ENCODE measurements at regions not wholly inside any gene's neighbourhood (a gene's known extent, or its start where the extent isn't known, plus 50 kb on each side); places are given as distances from the start of the nearest gene placed in this dataset.

DNA sequence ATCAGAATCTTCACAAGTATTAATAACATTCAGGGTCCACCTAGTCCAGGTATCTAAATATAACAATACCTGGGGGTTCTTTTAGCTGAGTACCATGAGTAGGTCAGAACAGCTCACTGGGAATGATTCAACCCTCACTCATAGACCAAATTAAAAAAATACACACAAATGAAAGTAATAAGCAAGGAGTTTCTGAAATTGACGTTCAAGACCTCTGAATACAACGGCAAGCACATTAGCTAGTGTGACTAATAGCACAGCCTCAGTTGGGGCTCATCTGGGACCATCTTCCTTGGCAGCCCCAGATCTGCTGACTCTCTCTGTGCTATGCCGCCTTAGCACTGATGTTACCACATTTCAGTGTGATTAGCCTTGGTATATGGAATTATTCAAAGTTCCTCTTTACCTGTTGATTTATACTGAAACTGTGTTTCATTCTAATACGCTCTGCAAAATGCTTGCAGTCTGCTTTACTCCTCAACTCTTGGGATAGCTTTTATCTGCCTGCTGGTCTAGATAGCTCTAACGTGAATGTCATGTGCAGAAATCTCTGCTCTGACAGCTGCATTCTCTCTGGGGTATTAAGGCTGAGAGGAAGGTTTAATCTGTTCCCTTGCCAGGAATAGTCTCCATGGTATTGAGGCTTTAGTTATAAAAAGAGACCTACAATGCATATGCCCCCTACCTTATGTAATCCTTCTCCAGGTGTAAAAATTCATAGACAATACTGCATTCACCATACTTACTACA lies 153.3 kb downstream of the METTL4 start:
- ChIA-PET CTCF (interaction anchor here (1.4 kb wide), 1 partner anchor 11 kb away, joined by 5 read pairs; no protein-coding TSS in a partner anchor), POLR2A (interaction anchor here (0.6 kb wide), 1 partner anchor 34 kb away, joined by 3 read pairs; no protein-coding TSS in a partner anchor)
- H3K4me1 ChIP-seq (ENCODE audit: control extremely low read depth in 1 of 4, control insufficient read depth in 4 of 4, insufficient read depth in 4 of 4, low read length in 3 of 4) = no peaks in the 10 kb centered on the region
- no peak overlapping the region for H3K27ac ChIP-seq (ENCODE audit: insufficient read depth in 1 of 2, low read depth in 1 of 2, low read length in 2 of 2, poor library complexity in 1 of 2, severe bottlenecking in 2 of 2)
- H3K27me3 ChIP-seq (replicated peaks in 2 of 5; ENCODE audit: control insufficient read depth in 4 of 5, insufficient read depth in 5 of 5, low read length in 4 of 5) = peaks cover 0 to 2% (median 0%) of the 10 kb centered on the region in 5 experiments
- H3K36me3 ChIP-seq (ENCODE audit: control insufficient read depth in 4 of 4, insufficient read depth in 4 of 4, low read length in 3 of 4) = no peaks in the 10 kb centered on the region
- 73% methylated on average over 4 of the region's 5 CpGs for WGBS (ENCODE audit: insufficient coverage)
- H3K9me3 ChIP-seq (ENCODE audit: control extremely low read depth in 1 of 5, control insufficient read depth in 4 of 5, insufficient read depth in 2 of 5, low read depth in 1 of 5, low read length in 4 of 5) = no peaks in the 10 kb centered on the region
- H3K4me3 ChIP-seq (ENCODE audit: control insufficient read depth in 1 of 7, extremely low read depth in 1 of 7, insufficient read depth in 4 of 7, low read depth in 2 of 7, low read length in 6 of 7) = no peak overlapping the region
- no peak for DNase-seq

DNA sequence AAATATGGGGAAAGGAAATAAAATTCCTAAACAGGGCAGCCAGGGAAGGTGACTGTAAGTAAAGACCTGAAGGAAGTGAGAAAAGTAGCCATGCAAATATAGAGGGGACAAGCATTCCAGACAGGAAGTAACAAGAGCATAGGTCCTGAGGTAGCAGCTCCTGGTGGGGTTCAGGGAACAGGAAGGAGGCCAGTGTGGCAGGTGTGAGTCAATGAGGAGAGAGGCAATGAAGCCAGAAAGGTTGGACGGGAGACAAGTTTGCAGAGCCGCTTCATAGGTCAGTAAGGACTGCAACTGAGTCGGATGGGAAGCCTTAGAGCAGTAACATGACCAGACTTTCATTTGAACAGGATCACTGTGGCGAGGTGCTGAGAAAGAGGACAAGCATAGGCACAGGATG lies 150.9 kb downstream of the METTL4 start:
- Histone ChIP-seq H3K9me3 (ENCODE audit: control extremely low read depth in 1 of 5, control insufficient read depth in 4 of 5, insufficient read depth in 2 of 5, low read depth in 1 of 5, low read length in 4 of 5) (no peaks in the 10 kb centered on the region), H3K4me1 (ENCODE audit: control extremely low read depth in 1 of 4, control insufficient read depth in 4 of 4, insufficient read depth in 4 of 4, low read length in 3 of 4) (no peaks in the 10 kb centered on the region), H3K36me3 (ENCODE audit: control insufficient read depth in 4 of 4, insufficient read depth in 4 of 4, low read length in 3 of 4) (no peaks in the 10 kb centered on the region), H3K27me3 (replicated peaks in 2 of 5; ENCODE audit: control insufficient read depth in 4 of 5, insufficient read depth in 5 of 5, low read length in 4 of 5) (peaks cover 0 to 2% (median 0%) of the 10 kb centered on the region in 5 experiments), H3K27ac (ENCODE audit: insufficient read depth in 1 of 2, low read depth in 1 of 2, low read length in 2 of 2, poor library complexity in 1 of 2, severe bottlenecking in 2 of 2) (no peak overlapping the region), H3K4me3 (ENCODE audit: control insufficient read depth in 1 of 7, extremely low read depth in 1 of 7, insufficient read depth in 4 of 7, low read depth in 2 of 7, low read length in 6 of 7) (no peak overlapping the region)
- ChIA-PET POLR2A (no interaction called here), CTCF (interaction anchor here (1.1 kb wide), 1 partner anchor 23 kb away, joined by 4 read pairs; no protein-coding TSS in a partner anchor)
- 92% methylated on average over 4 of the region's 4 CpGs for WGBS (ENCODE audit: insufficient coverage)
- DNase-seq = no peak

DNA sequence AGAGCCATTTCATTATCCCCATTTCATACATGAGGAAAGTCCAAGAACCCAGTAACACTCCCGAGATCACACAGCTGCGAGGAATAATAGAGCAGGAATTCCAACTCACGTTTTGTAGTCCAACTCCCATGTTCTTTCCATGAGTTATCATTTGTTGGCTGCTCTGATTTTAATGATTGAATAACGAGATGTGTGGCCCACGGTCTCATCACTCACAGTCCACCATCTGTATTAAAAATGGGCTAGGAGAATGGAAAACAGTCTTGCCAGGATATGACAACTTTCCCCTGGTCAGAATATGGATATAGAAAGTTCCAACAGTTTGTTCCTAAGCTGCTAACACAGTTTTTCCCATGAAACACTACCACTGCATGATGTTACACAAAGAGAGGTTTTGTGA lies 147.5 kb downstream of the METTL4 start:
- Histone ChIP-seq H3K36me3 (ENCODE audit: control insufficient read depth in 4 of 4, insufficient read depth in 4 of 4, low read length in 3 of 4) (no peaks in the 10 kb centered on the region), H3K4me3 (ENCODE audit: control insufficient read depth in 1 of 7, extremely low read depth in 1 of 7, insufficient read depth in 4 of 7, low read depth in 2 of 7, low read length in 6 of 7) (no peak overlapping the region), H3K9me3 (ENCODE audit: control extremely low read depth in 1 of 5, control insufficient read depth in 4 of 5, insufficient read depth in 2 of 5, low read depth in 1 of 5, low read length in 4 of 5) (peaks cover 0 to 3% (median 0%) of the 10 kb centered on the region in 5 experiments), H3K27me3 (replicated peaks in 2 of 5; ENCODE audit: control insufficient read depth in 4 of 5, insufficient read depth in 5 of 5, low read length in 4 of 5) (peaks cover 0 to 2% (median 0%) of the 10 kb centered on the region in 5 experiments), H3K27ac (ENCODE audit: insufficient read depth in 1 of 2, low read depth in 1 of 2, low read length in 2 of 2, poor library complexity in 1 of 2, severe bottlenecking in 2 of 2) (no peak overlapping the region), H3K4me1 (ENCODE audit: control extremely low read depth in 1 of 4, control insufficient read depth in 4 of 4, insufficient read depth in 4 of 4, low read length in 3 of 4) (no peaks in the 10 kb centered on the region)
- WGBS (ENCODE audit: insufficient coverage) = 100% methylated on average over 1 of the region's 5 CpGs
- ChIA-PET CTCF (no interaction called here), POLR2A (no interaction called here)
- DNase-seq = no peak

DNA sequence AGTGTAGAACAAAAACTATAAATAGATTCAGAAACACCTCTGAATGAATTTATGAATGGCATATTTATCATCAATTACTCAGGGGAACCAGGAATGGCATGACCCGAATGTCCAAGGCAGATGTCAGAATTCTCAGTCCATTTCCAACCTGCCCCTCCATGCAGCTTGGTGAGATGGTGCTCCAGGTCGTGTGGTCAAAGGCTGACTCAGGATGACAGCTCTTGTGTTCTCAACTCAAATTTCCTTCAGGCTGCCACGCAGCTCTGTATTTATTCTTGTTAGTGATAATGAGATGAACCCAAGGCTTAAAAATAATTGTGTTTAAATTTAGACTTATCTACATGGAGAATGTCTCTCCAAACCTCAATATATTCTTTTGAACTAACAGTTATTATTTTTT lies 146.9 kb downstream of the METTL4 start:
- CTCF ChIA-PET = no interaction called here
- no peaks in the 10 kb centered on the region for H3K4me1 ChIP-seq (ENCODE audit: control extremely low read depth in 1 of 4, control insufficient read depth in 4 of 4, insufficient read depth in 4 of 4, low read length in 3 of 4)
- H3K27ac ChIP-seq (ENCODE audit: insufficient read depth in 1 of 2, low read depth in 1 of 2, low read length in 2 of 2, poor library complexity in 1 of 2, severe bottlenecking in 2 of 2) = no peak overlapping the region
- H3K36me3 ChIP-seq (ENCODE audit: control insufficient read depth in 4 of 4, insufficient read depth in 4 of 4, low read length in 3 of 4) = no peaks in the 10 kb centered on the region
- no peak for DNase-seq
- H3K27me3 ChIP-seq (replicated peaks in 2 of 5; ENCODE audit: control insufficient read depth in 4 of 5, insufficient read depth in 5 of 5, low read length in 4 of 5) = peaks cover 0 to 2% (median 0%) of the 10 kb centered on the region in 5 experiments
- WGBS (ENCODE audit: insufficient coverage) = 70% methylated on average over 2 of the region's 3 CpGs
- H3K4me3 ChIP-seq (ENCODE audit: control insufficient read depth in 1 of 7, extremely low read depth in 1 of 7, insufficient read depth in 4 of 7, low read depth in 2 of 7, low read length in 6 of 7) = no peak overlapping the region
- POLR2A ChIA-PET = no interaction called here
- H3K9me3 ChIP-seq (ENCODE audit: control extremely low read depth in 1 of 5, control insufficient read depth in 4 of 5, insufficient read depth in 2 of 5, low read depth in 1 of 5, low read length in 4 of 5) = peaks cover 0 to 3% (median 0%) of the 10 kb centered on the region in 5 experiments

DNA sequence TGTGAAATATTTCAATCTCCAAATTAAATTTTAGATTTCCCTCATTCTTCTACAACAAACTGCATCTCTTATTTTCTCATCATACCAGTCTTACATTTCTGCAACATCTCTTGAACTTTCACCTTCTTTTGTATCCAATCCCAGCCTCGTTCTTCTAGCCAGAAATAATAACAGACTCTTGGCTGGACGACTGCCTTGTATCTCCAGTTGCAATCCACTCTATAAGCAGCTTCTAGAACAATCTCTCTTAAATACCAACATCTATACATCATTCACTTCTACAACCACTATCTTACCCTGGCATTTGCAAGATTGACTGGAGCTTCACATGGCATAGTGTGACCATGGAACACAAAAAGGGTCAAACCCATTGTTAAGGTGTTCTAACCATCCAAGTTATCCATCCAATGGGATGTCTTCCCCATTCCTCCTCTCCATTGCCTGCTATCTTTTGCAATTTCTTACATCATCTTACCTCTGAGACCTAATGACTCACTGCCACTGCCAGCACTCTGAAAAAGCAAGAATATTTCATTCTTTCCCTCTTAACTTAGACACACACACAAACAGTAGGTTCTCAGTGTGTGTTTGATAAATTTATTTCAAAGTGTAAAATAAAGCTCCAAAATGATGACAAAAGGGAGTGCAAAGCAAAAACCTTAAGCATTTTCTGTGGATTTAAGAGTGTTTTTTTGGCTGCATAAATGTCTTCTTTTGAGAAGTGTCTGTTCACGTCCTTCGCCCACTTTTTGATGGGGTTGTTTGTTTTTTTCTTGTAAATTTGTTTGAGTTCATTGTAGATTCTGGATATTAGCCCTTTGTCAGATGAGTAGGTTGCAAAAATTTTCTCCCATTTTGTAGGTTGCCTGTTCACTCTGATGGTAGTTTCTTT lies 145.6 kb downstream of the METTL4 start:
- Histone ChIP-seq H3K4me1 (ENCODE audit: control extremely low read depth in 1 of 4, control insufficient read depth in 4 of 4, insufficient read depth in 4 of 4, low read length in 3 of 4) (no peaks in the 10 kb centered on the region), H3K36me3 (ENCODE audit: control insufficient read depth in 4 of 4, insufficient read depth in 4 of 4, low read length in 3 of 4) (no peaks in the 10 kb centered on the region), H3K27ac (ENCODE audit: insufficient read depth in 1 of 2, low read depth in 1 of 2, low read length in 2 of 2, poor library complexity in 1 of 2, severe bottlenecking in 2 of 2) (no peak overlapping the region), H3K9me3 (ENCODE audit: control extremely low read depth in 1 of 5, control insufficient read depth in 4 of 5, insufficient read depth in 2 of 5, low read depth in 1 of 5, low read length in 4 of 5) (peaks cover 0 to 6% (median 4%) of the 10 kb centered on the region in 5 experiments), H3K27me3 (replicated peaks in 2 of 5; ENCODE audit: control insufficient read depth in 4 of 5, insufficient read depth in 5 of 5, low read length in 4 of 5) (no peaks in the 10 kb centered on the region), H3K4me3 (ENCODE audit: control insufficient read depth in 1 of 7, extremely low read depth in 1 of 7, insufficient read depth in 4 of 7, low read depth in 2 of 7, low read length in 6 of 7) (no peak overlapping the region)
- 33% methylated on average over 1 of the region's 4 CpGs for WGBS (ENCODE audit: insufficient coverage)
- POLR2A ChIA-PET = no interaction called here
- CTCF ChIA-PET = no interaction called here
- DNase-seq = no peak

DNA sequence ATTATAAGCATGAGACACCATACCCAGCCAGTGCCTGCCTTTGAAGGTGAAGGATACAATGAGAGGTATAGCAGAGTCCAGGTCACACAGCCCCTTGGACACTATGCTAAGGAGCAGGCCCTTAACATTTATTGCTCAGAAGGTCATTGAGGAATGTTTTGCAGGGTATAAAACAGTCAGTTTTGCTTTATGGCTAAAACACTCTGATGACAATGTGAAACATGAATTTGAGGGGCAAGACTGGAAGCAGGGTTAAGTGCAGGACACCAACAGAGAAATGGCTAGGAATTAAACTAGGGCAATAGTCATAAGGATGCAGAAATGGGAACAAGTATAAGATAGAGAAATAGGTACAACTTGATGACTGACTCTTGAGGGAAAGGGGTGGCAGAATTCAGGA lies 141.1 kb downstream of the METTL4 start:
- POLR2A ChIA-PET = no interaction called here
- CTCF ChIA-PET = no interaction called here
- no peak overlapping the region for H3K4me3 ChIP-seq (ENCODE audit: control insufficient read depth in 1 of 7, extremely low read depth in 1 of 7, insufficient read depth in 4 of 7, low read depth in 2 of 7, low read length in 6 of 7)
- H3K4me1 ChIP-seq (ENCODE audit: control extremely low read depth in 1 of 4, control insufficient read depth in 4 of 4, insufficient read depth in 4 of 4, low read length in 3 of 4) = no peaks in the 10 kb centered on the region
- H3K27me3 ChIP-seq (replicated peaks in 2 of 5; ENCODE audit: control insufficient read depth in 4 of 5, insufficient read depth in 5 of 5, low read length in 4 of 5) = no peaks in the 10 kb centered on the region
- H3K36me3 ChIP-seq (ENCODE audit: control insufficient read depth in 4 of 4, insufficient read depth in 4 of 4, low read length in 3 of 4) = no peaks in the 10 kb centered on the region
- H3K27ac ChIP-seq (ENCODE audit: insufficient read depth in 1 of 2, low read depth in 1 of 2, low read length in 2 of 2, poor library complexity in 1 of 2, severe bottlenecking in 2 of 2) = no peak overlapping the region
- DNase-seq = no peak
- peaks cover 0 to 6% (median 4%) of the 10 kb centered on the region in 5 experiments for H3K9me3 ChIP-seq (ENCODE audit: control extremely low read depth in 1 of 5, control insufficient read depth in 4 of 5, insufficient read depth in 2 of 5, low read depth in 1 of 5, low read length in 4 of 5)

DNA sequence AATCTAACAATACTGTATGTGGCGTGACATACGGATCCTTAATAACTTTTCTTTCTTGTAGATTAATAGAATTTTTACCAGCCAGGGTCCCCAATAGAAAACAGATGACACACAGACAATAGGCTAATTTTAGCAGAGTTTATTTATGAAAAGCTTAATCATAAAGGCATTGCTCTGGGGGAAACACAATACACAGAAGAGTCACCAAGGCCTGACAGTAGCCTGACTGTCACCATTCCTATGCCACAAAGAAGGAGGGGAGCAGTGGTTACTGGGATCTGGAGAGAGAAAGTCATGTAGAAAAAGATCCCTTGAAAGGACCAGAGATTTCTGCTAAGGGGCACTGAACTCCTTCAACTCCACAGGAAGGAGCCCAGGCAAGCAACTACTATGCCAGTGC lies 139.5 kb downstream of the METTL4 start:
- POLR2A ChIA-PET = no interaction called here
- WGBS (ENCODE audit: insufficient coverage) = no CpG with 5 or more reads among the region's 2 CpGs

More for the DNA sequence above, 139.5 kb downstream of the METTL4 start:
- H3K4me1 ChIP-seq (ENCODE audit: control extremely low read depth in 1 of 4, control insufficient read depth in 4 of 4, insufficient read depth in 4 of 4, low read length in 3 of 4) = no peaks in the 10 kb centered on the region
- peaks cover 0 to 6% (median 4%) of the 10 kb centered on the region in 5 experiments for H3K9me3 ChIP-seq (ENCODE audit: control extremely low read depth in 1 of 5, control insufficient read depth in 4 of 5, insufficient read depth in 2 of 5, low read depth in 1 of 5, low read length in 4 of 5)
- H3K27me3 ChIP-seq (replicated peaks in 2 of 5; ENCODE audit: control insufficient read depth in 4 of 5, insufficient read depth in 5 of 5, low read length in 4 of 5) = no peaks in the 10 kb centered on the region
- H3K36me3 ChIP-seq (ENCODE audit: control insufficient read depth in 4 of 4, insufficient read depth in 4 of 4, low read length in 3 of 4) = no peaks in the 10 kb centered on the region
- no peak overlapping the region for H3K4me3 ChIP-seq (ENCODE audit: control insufficient read depth in 1 of 7, extremely low read depth in 1 of 7, insufficient read depth in 4 of 7, low read depth in 2 of 7, low read length in 6 of 7)
- DNase-seq = no peak
- CTCF ChIA-PET = no interaction called here
- H3K27ac ChIP-seq (ENCODE audit: insufficient read depth in 1 of 2, low read depth in 1 of 2, low read length in 2 of 2, poor library complexity in 1 of 2, severe bottlenecking in 2 of 2) = no peak overlapping the region
